ENCODE measurements at regions not wholly inside any gene's neighbourhood (a gene's known extent, or its start where the extent isn't known, plus 50 kb on each side); places are given as distances from the start of the nearest gene placed in this dataset.

DNA sequence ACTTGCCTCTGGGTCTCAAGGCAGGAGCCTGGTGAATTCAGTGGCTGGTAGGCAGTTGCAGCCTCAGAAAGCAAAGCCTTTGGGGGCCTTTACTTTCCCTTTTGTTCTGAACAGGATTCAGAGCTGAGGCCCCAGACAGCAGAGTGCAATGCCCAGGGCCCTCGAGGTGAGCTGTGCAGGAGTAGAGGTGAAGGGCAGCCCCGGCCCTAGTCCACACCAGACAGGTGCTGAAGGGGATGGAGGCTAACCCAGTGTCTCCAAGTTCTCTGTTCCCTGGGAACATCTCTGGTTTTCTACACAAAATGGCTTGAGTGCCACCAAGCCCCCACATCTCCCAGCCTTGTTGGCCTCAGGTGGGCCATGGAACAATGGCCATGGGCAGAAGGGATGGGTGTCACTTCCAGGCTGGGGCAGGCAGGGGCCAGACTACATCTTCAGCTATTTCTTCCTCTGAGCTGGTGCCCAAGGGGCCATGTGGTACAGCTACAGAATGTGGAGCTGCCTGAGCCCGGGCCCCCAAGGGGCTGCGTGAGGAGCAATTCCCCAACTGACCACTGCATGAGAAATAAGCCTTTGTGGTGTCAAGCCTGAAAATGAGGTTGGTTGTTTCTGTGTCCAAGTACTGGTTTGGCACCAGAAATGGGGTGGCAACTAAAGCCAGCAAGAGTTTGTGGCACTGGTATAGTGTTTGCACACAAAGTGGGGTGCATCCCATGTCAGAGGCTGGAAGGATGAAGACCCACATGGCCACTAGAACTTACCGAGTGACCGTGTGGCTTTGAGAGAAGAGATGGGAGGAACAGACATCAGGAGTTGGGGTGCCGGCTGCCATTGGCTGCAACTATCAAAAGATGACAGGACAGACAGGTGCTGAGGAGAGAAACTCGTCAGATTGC is 57.8 kb downstream of the BARX1 start:
- TF ChIP-seq, protein P1, sequence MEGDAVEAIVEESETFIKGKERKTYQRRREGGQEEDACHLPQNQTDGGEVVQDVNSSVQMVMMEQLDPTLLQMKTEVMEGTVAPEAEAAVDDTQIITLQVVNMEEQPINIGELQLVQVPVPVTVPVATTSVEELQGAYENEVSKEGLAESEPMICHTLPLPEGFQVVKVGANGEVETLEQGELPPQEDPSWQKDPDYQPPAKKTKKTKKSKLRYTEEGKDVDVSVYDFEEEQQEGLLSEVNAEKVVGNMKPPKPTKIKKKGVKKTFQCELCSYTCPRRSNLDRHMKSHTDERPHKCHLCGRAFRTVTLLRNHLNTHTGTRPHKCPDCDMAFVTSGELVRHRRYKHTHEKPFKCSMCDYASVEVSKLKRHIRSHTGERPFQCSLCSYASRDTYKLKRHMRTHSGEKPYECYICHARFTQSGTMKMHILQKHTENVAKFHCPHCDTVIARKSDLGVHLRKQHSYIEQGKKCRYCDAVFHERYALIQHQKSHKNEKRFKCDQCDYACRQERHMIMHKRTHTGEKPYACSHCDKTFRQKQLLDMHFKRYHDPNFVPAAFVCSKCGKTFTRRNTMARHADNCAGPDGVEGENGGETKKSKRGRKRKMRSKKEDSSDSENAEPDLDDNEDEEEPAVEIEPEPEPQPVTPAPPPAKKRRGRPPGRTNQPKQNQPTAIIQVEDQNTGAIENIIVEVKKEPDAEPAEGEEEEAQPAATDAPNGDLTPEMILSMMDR (IDR thresholded peaks at IDR 0.05 in 4 of 5, conservative IDR thresholded peaks at IDR 0.05 in 1 of 5), result no peak
- no peak for TF ChIP-seq POLR2A (IDR thresholded peaks at IDR 0.05)

Data from gastrocnemius medialis (tissue), 4 donors.